Fibroblast of villous mesenchyme (primary cell): ENCODE measurements at regions not wholly inside any gene's neighbourhood (a gene's known extent, or its start where the extent isn't known, plus 50 kb on each side); places are given as distances from the start of the nearest gene placed in this dataset.

Source experiments
- DNase-seq: peaks from one replicate; pipeline ENCODE4 v3.0.0-alpha.2; 2010; ENCODE audit warnings: low read depth
- H3K4me3 ChIP-seq: 2 replicates; pipeline ENCODE4 v1.5.1; 2011; ENCODE audit warnings: low read depth, mild to moderate bottlenecking, low read length
- CTCF ChIP-seq: IDR thresholded peaks from 2 replicates; pipeline ENCODE4 v1.5.1; 2012; ENCODE audit warnings: low read depth, mild to moderate bottlenecking, low read length; ENCODE audit not compliant: insufficient read depth

- TF ChIP-seq CTCF: no peak
- H3K4me3 ChIP-seq: no peak overlapping the region
- no peak for DNase-seq
Observed at GRCh38 chrY:15162211-15162610, 637.9 kb downstream of the NLGN4Y start.

- no peak overlapping the region for H3K4me3 ChIP-seq
- TF ChIP-seq CTCF: no peak
- DNase-seq: no peak
Observed at GRCh38 chrY:15179890-15180289, 655.6 kb downstream of the NLGN4Y start.

- no peak for TF ChIP-seq CTCF
- DNase-seq: no peak
- no peak overlapping the region for H3K4me3 ChIP-seq
Observed at GRCh38 chrY:15229056-15229455, 704.7 kb downstream of the NLGN4Y start.

- no peak overlapping the region for H3K4me3 ChIP-seq
- TF ChIP-seq CTCF: no peak
- DNase-seq: no peak
Observed at GRCh38 chrY:15239596-15240132, 715.3 kb downstream of the NLGN4Y start.

DNA sequence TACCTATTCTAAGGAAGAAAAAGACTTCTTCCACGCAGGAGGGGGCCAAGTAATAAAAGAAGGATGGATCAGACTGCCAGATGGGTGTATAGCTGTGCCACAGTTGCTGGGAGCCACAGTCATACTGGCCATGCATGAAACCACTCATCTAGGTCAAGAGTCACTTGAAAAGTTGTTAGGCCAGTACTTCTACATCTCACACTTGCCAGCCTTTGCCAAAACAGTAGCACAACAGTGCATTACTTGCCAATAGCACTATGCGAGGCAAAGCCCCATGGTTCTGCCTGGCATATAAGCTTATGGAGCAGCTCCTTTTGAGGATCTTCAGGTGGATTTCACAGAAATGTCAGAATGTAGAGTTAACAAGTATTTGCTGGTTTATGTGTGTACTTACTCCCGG is 735.0 kb downstream of the NLGN4Y start:
- DNase-seq: no peak
- no peak overlapping the region for H3K4me3 ChIP-seq
- TF ChIP-seq CTCF: no peak

GRCh38 chrY:15286572-15286971 is 762.2 kb downstream of the NLGN4Y start:
- no peak for DNase-seq
- H3K4me3 ChIP-seq: no peak overlapping the region
- TF ChIP-seq CTCF: no peak

- no peak for TF ChIP-seq CTCF
- H3K4me3 ChIP-seq: no peak overlapping the region
- no peak for DNase-seq
Observed at GRCh38 chrY:15289821-15290220, 765.5 kb downstream of the NLGN4Y start.
